Effector memory CD4-positive, alpha-beta T cell (primary cell): ENCODE measurements at regions not wholly inside any gene's neighbourhood (a gene's known extent, or its start where the extent isn't known, plus 50 kb on each side); places are given as distances from the start of the nearest gene placed in this dataset.
A peak's percentile ranks its signal among the peaks of the same experiment; 100 is the strongest.

ENCODE experiments used
- DNase-seq, 3 donors: peaks; one replicate each; pipeline ENCODE4 v3.0.0-alpha.2; 2020
- H3K27ac ChIP-seq: 2 replicates; pipeline ENCODE4 v1.7.0; 2013; ENCODE audit warnings: mild to moderate bottlenecking, low read length, moderate library complexity; ENCODE audit not compliant: insufficient read depth, poor library complexity, severe bottlenecking
- H3K27me3 ChIP-seq: replicated peaks from 2 replicates; pipeline ENCODE4 v1.7.0; 2013; ENCODE audit warnings: mild to moderate bottlenecking, low read length; ENCODE audit not compliant: insufficient read depth, control insufficient read depth, poor library complexity, severe bottlenecking
- H3K36me3 ChIP-seq: 2 replicates; pipeline ENCODE4 v1.7.0; 2013; ENCODE audit warnings: mild to moderate bottlenecking, low read length, moderate library complexity; ENCODE audit not compliant: control insufficient read depth, insufficient read depth
- H3K4me1 ChIP-seq: 2 replicates; pipeline ENCODE4 v1.7.0; 2013; ENCODE audit warnings: low read length, mild to moderate bottlenecking; ENCODE audit not compliant: control insufficient read depth, insufficient read depth, poor library complexity, severe bottlenecking
- H3K4me3 ChIP-seq: 2 replicates; pipeline ENCODE4 v1.7.0; 2013; ENCODE audit warnings: low read length, low read depth, mild to moderate bottlenecking; ENCODE audit not compliant: insufficient read depth, poor library complexity, severe bottlenecking
- H3K9me3 ChIP-seq: 2 replicates; pipeline ENCODE4 v1.7.0; 2013; ENCODE audit warnings: mild to moderate bottlenecking, low read length, moderate library complexity; ENCODE audit not compliant: control insufficient read depth

DNA sequence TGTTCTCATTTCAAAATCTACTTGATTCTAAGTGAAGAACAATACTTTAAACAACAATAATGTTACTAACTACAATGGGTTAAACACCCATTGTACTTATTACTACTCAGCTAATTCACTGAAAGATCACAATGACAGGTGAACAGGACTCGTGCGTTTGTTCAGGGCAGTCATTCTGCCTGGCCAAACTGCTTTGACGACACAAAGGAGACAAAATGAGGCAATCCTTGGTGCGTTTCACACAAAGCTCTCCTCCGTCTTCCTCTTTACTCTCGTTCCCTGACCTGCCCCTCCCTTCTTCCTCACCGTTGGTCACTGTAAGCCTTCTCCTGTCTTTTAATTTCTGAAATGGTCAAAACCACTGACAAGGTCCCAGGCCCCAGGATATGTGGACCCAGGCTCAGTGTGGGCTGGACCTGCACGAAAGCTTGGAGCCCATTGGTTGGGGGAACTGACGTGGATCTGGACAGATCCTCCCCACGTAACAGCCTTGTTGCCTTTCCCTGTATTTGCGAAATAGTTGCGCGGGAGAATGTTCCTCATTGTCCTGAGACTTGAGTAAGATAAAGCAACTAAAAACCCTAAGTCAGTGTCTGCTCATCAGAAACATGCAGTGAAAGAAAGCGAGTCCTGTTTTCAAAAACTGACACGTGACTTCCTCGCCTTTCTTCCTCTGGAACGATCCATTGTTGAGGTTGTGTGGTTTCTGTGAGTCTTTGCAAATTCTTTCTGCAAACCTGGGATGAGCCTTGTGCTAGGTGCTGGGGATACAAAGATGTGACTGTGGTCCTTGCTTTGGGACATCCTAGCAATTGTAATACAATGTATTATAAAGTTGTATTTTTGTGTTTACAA lies 147.1 kb upstream of the RGMA start:
- H3K27ac ChIP-seq, result no peak overlapping the region
- H3K9me3 ChIP-seq, result no peaks in the 10 kb centered on the region
- peak overlapping the region; percentile 20 for H3K4me3 ChIP-seq
- no peaks in the 10 kb centered on the region for H3K27me3 ChIP-seq
- H3K4me1 ChIP-seq, result no peaks in the 10 kb centered on the region
- no peak for DNase-seq
- H3K36me3 ChIP-seq, result no peaks in the 10 kb centered on the region

DNA sequence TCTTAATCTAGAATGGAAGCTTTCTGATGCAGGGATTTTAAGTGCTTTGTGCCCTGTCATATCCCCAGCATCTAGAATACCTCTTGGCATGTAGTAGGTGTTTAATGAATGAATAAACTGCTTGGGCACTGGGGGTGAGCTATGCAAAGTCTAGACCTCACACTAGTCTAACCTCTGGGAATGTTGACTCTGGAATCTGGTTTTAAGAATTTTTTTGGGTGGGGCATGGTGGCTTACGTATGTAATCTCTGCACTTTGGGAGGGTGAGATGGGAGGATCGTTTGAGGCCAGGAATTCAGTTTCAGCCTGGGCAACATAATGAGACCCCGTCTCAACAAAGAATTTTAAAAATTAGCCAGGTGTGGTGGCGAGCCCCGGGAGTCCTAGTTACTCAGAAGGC lies 146.3 kb upstream of the RGMA start:
- no peaks in the 10 kb centered on the region for H3K27me3 ChIP-seq
- no peak overlapping the region for H3K27ac ChIP-seq
- H3K36me3 ChIP-seq, result no peaks in the 10 kb centered on the region
- H3K4me3 ChIP-seq, result no peak overlapping the region
- DNase-seq, result no peak
- no peaks in the 10 kb centered on the region for H3K4me1 ChIP-seq
- no peaks in the 10 kb centered on the region for H3K9me3 ChIP-seq

DNA sequence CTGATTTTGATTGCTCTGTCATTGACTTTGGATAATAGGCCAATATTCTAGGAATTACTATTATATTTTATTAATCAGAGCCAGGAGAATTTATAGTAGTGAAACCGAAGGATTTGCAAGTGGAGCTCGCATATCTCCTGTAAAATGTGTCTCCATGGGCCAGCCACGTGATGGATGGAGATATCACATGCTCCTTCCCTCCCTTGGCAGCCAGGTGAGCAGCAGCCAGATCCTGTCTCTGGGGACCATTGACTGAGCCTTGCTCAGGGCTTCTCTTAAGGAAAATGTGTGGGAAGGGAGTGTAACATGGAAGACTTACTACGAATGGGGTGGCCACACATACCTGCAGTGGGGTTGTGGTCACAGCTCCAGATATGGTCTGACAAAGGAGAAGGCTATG lies 144.7 kb upstream of the RGMA start:
- Histone ChIP-seq H3K36me3 (no peaks in the 10 kb centered on the region), H3K9me3 (no peaks in the 10 kb centered on the region), H3K27me3 (no peaks in the 10 kb centered on the region), H3K4me3 (no peak overlapping the region), H3K27ac (no peak overlapping the region), H3K4me1 (no peaks in the 10 kb centered on the region)
- no peak for DNase-seq

- Histone ChIP-seq H3K9me3 (no peaks in the 10 kb centered on the region), H3K36me3 (no peaks in the 10 kb centered on the region), H3K4me1 (no peaks in the 10 kb centered on the region), H3K27me3 (no peaks in the 10 kb centered on the region), H3K27ac (no peak overlapping the region), H3K4me3 (no peak overlapping the region)
- DNase-seq, result no peak
Observed at GRCh38 chr15:93232845-93233244, 143.8 kb upstream of the RGMA start.

GRCh38 chr15:93231994-93232393 lies 143.0 kb upstream of the RGMA start:
- DNase-seq, result no peak
- Histone ChIP-seq H3K4me3 (no peak overlapping the region), H3K27me3 (no peaks in the 10 kb centered on the region), H3K27ac (no peak overlapping the region), H3K36me3 (no peaks in the 10 kb centered on the region), H3K4me1 (no peaks in the 10 kb centered on the region), H3K9me3 (no peaks in the 10 kb centered on the region)

- H3K4me1 ChIP-seq, result no peaks in the 10 kb centered on the region
- H3K4me3 ChIP-seq, result no peak overlapping the region
- DNase-seq, result no peak
- no peaks in the 10 kb centered on the region for H3K27me3 ChIP-seq
- no peaks in the 10 kb centered on the region for H3K9me3 ChIP-seq
- no peak overlapping the region for H3K27ac ChIP-seq
- H3K36me3 ChIP-seq, result no peaks in the 10 kb centered on the region
Observed at GRCh38 chr15:93231261-93231925, 142.4 kb upstream of the RGMA start.

GRCh38 chr15:93228546-93228945 lies 139.5 kb upstream of the RGMA start:
- DNase-seq, result no peak
- H3K27ac ChIP-seq, result no peak overlapping the region
- no peaks in the 10 kb centered on the region for H3K27me3 ChIP-seq
- H3K36me3 ChIP-seq, result no peaks in the 10 kb centered on the region
- H3K9me3 ChIP-seq, result no peaks in the 10 kb centered on the region
- no peak overlapping the region for H3K4me3 ChIP-seq
- H3K4me1 ChIP-seq, result no peaks in the 10 kb centered on the region

GRCh38 chr15:93223803-93224202 lies 134.8 kb upstream of the RGMA start:
- Histone ChIP-seq H3K27ac (no peak overlapping the region), H3K9me3 (no peaks in the 10 kb centered on the region), H3K36me3 (no peaks in the 10 kb centered on the region), H3K4me1 (no peaks in the 10 kb centered on the region), H3K27me3 (no peaks in the 10 kb centered on the region), H3K4me3 (no peak overlapping the region)
- DNase-seq, result no peak

GRCh38 chr15:93221759-93222158 lies 132.7 kb upstream of the RGMA start:
- no peaks in the 10 kb centered on the region for H3K36me3 ChIP-seq
- DNase-seq, result no peak
- no peaks in the 10 kb centered on the region for H3K27me3 ChIP-seq
- H3K4me3 ChIP-seq, result no peak overlapping the region
- H3K4me1 ChIP-seq, result no peaks in the 10 kb centered on the region
- H3K27ac ChIP-seq, result no peak overlapping the region
- no peaks in the 10 kb centered on the region for H3K9me3 ChIP-seq

DNA sequence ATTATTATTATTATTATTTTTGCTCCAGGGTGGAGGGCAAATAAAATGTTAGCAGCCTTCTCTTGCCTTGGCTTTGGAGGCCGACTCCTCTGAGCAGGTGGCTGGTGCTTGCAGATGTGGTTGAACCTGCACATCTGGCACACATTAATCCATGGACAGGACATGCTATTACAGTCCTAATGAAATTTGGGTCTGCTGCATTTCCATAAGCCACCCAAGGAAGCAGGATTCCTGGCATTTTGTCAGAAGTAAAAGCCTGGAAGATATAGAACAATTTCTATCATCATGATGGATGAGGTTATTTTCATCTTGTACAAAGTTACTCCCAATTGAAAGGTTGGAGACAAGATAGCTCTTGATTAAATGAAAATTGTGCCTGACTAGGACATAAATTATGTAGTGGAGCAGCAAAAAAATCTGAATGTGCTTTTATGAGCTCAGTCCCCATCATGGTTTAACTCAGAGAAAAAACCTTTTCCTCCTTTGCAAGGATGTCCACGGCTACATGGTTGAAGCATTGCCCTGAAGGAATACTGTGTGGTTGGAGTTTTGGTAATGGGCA lies 130.9 kb upstream of the RGMA start:
- no peak for DNase-seq
- H3K9me3 ChIP-seq, result no peaks in the 10 kb centered on the region
- H3K4me3 ChIP-seq, result no peak overlapping the region
- H3K4me1 ChIP-seq, result no peaks in the 10 kb centered on the region
- no peak overlapping the region for H3K27ac ChIP-seq
- H3K36me3 ChIP-seq, result no peaks in the 10 kb centered on the region
- no peaks in the 10 kb centered on the region for H3K27me3 ChIP-seq
